ENCODE measurements at regions not wholly inside any gene's neighbourhood (a gene's known extent, or its start where the extent isn't known, plus 50 kb on each side); places are given as distances from the start of the nearest gene placed in this dataset.

DNA sequence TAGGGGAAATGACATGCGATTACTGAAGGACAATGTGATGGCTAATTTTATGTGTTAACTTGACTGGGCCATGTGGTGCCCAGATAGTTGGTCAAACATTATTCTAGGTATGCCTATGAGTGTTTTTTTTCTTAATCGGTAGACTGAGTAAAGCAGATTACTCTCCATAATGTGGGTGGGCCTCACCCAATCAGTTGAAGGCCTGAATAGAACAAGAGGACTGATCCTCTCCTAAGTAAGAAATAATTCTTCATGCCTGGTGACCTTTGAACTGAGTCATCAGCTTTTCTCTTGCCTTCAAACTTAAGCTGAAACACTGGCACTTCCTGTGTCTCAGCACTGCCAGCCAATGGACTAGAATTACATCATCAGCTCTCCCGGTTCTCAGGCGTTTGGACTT is 164.0 kb upstream of the FGF13 start:
- TF ChIP-seq, protein P1, sequence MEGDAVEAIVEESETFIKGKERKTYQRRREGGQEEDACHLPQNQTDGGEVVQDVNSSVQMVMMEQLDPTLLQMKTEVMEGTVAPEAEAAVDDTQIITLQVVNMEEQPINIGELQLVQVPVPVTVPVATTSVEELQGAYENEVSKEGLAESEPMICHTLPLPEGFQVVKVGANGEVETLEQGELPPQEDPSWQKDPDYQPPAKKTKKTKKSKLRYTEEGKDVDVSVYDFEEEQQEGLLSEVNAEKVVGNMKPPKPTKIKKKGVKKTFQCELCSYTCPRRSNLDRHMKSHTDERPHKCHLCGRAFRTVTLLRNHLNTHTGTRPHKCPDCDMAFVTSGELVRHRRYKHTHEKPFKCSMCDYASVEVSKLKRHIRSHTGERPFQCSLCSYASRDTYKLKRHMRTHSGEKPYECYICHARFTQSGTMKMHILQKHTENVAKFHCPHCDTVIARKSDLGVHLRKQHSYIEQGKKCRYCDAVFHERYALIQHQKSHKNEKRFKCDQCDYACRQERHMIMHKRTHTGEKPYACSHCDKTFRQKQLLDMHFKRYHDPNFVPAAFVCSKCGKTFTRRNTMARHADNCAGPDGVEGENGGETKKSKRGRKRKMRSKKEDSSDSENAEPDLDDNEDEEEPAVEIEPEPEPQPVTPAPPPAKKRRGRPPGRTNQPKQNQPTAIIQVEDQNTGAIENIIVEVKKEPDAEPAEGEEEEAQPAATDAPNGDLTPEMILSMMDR (IDR thresholded peaks at IDR 0.05) = no peak
- no peak for TF ChIP-seq POLR2A (IDR thresholded peaks at IDR 0.05)

All from Peyer's patch (tissue), 4 donors.